Ureter (tissue), 1 donor: ENCODE measurements at regions not wholly inside any gene's neighbourhood (a gene's known extent, or its start where the extent isn't known, plus 50 kb on each side); places are given as distances from the start of the nearest gene placed in this dataset.

Experiments used
- DNase-seq: peaks from one replicate; pipeline ENCODE4 v3.0.0-alpha.2; 2020; ENCODE audit warnings: low spot score
- donor health status: DM: yes; HTN: yes; CAD: no.

DNA sequence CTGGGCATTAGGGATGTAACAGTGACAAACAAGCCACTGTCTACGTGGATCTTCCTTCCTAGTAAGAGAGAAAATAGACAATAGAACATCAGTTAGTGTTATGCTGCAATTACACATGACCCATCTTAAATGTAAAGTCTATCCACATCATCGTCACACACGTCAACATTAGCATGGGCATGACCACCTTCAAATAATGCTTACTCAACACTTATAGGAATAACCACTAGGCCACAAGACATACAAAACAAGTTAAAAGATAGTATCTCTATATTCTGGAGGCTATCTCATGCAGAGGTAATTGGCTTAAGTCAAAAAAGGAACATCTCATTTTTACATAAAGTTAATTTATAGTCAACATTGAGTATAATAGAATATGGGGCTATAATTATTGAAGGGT, 156.5 kb downstream of the MOXD1 start:
- DNase-seq, result no peak

DNA sequence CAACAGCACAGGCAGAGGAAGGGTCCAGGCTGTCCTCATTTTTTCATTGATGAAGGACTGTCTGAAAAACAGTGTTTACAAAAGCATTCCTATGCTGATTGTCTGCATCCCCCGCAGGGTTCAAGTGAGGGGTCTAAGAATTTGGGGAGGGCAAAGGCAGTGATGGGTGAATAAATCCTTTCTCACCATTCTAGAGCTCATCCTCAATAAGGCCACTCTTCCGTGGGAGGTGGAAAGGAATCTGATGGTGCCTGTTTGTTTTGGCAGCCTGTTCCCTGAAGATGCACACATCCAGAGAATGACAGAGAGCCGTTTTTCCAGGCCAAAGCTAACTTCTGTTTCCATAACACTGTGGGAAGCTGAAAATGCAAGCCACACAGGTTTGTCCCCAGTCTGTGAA, 164.5 kb downstream of the MOXD1 start:
- DNase-seq, result no peak

DNA sequence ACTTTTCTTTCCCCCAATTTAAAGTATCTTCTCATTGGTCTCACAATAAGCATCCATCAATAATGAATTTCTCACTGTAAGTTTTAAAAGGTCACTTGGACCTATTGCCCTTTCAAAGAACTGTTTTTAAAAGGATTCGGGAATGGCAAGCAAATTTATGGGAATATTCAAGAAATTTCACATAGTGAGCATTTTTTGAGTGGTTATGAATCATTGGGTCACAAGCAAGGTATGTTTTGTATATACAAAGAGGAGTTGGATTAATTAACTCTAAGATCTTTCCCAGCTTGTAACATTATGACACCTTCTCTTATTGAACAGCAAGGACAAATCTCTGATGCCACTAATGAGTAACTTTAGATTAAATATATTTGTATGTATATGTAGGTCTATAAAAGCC, 165.0 kb downstream of the MOXD1 start:
- DNase-seq, result no peak

DNA sequence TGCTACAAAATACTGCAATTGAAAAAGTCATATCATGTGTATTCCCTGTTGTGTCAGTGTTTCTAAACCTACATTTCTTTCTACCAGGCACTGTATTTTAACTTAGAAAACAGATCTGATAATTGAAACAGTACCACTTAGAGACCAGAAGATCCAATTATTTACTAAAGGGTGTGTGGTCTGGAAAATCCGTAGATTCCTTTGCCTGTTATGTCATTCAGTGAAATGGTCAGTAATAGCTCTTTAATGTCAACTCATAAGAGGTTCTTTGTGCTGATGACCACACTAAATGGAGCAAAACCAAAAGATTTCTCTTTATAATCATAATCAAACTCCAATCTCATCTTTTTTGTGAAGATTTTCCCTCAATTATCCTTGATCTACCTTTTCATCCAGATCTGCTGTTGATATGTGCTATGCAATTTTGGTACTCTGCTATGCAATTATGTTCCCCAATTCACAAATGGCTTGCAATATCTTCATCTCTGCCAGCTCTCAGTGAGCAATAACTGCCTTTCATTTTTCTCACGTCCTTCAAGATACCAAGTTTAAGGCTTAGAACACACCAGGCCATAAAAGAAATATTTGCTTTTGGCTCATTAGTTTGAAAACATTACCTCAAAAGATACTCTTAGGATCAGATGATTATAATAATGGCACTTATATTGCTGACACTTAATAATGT, 165.5 kb downstream of the MOXD1 start:
- DNase-seq, result no peak

DNA sequence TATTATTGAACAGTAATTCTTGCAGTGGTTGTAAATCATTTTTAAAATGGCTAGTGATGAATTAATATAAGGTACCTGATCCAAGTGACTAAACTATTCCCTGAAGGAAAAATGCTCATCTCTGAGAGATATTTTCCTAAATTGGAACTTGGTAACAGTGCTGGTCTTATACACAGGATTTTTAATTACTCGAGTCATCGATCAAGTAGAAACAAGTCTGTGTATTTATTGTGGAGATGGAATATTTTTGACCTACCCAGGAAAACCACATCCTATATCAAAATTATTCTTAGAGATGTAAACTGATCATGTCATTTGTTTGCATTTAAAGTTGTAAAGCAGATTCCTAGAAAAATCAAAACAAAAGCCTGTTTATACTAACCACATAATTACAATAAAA, 166.9 kb downstream of the MOXD1 start:
- DNase-seq, result no peak

DNA sequence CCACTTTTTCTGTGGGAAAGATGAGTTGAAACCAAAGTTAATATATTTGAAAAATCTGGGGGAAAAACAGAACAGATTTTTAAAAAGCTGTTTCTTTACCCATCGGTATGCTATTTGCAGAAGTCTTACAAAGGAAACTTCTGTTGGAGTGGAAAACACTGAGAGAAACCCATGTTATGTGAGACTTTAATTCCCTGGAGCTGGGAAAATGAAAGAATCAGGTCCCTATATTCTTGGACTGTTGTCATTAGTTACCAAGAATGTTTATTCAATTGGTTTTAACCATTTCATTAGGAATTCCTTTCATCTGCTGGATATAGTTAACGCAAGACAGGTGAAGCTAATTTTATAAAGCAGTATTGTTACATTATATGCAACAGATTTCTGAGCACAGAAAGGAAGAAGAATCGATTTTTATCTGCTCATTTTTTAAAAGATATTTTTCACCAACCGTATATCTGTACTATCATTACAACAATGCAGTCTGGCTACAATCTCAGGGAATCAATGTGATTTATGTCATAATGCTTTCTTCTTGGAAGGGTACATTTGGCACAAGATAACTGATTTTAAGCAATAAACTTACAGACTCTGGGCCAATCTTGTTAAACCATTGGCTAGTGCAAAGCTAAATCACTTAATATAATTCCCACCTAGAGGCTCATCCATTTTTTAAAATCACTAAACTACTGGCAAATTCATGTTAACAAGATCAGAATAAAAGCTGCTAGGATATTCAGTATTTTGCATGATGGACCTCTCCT, 170.0 kb downstream of the MOXD1 start:
- DNase-seq, result no peak

DNA sequence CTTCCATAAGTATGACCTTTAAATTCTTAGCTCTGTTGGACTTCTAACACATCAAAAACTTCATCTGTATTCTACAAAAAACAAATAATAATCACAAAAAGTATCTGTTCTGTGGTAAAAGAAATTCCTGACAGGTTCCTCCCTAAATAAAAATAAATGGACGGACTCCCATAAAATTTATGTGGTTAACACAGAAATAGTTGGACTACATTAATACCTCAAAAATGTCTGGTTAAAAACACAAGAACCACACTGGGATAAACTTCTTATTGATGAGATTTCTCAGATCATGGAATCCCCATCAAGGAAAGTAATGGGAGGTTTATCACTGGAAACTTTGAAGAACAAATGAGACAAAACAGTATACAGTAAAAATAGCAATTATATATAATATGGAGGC, 172.4 kb downstream of the MOXD1 start:
- no peak for DNase-seq

DNA sequence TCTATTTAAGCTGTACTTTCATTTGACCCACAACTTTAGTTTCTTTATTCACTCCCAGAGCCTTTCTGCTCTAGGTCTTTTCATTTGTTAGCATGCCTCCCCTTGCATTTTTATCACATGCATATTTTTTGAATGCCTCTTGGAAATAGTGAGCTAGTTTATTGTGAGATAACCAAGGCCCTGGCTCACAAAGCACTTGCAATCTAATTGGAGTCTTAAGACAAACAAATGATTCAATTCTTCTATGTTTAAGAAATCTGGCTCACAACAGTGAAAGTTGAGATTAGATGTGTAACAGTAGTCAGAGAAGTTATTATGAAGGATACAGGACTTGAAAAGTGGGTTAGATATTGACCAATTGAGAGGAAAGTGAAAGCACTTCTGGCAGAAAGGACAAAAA, 173.4 kb downstream of the MOXD1 start:
- DNase-seq, result no peak

DNA sequence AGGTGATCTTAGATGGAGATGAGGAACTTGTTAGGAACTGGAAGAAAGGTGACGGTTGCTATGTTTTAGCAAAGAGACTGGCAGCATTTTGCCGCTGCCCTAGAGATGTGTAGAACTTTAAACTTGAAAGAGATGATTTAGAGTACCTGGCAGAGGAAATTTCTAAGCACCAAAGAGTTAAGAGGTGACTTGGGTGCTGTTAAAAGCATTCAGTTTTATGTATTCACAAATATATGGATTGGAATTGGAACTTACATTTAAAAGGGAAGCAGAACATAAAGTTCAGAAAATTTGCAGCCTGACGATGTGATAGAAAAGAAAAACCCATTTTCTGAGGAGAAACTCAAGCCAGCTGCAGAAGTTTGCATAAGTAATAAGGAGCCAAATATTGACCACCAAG, 176.3 kb downstream of the MOXD1 start:
- DNase-seq, result no peak

DNA sequence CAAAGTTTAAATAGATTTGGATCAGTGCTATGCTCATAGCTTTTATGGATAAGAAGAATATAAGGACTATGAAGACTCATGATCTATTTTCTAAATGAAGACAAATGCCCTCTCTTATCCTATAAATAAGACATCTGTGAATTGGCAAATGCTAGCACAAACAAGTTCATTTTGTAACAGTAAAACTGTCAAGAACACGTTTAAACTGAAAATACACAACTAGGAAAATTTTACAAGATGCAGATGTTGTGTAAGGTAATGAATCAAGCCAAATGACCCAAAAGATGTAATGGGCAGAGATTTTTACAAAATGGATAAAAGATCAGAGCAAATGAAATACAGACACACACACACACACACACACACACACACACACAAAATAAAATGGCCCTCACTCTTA, 180.5 kb downstream of the MOXD1 start:
- no peak for DNase-seq

DNA sequence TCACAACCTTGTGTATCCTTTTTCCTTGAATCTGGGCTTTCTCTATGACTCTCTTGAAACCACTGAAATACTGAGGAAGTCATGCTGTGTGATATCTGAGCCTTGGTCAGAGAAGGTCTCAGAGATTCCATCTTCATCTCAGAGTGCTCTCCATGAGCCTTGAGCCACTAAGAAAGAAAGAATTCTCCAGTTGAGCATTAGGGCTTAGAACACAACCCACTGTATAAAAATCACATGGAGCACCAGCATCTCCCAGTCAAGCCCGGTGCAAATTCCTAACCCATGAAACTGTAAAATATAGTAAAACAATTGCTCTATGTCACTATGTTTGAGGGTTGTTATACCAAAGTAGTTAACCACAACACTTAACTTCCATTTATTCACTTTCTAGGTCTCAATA, 181.4 kb downstream of the MOXD1 start:
- DNase-seq, result no peak

DNA sequence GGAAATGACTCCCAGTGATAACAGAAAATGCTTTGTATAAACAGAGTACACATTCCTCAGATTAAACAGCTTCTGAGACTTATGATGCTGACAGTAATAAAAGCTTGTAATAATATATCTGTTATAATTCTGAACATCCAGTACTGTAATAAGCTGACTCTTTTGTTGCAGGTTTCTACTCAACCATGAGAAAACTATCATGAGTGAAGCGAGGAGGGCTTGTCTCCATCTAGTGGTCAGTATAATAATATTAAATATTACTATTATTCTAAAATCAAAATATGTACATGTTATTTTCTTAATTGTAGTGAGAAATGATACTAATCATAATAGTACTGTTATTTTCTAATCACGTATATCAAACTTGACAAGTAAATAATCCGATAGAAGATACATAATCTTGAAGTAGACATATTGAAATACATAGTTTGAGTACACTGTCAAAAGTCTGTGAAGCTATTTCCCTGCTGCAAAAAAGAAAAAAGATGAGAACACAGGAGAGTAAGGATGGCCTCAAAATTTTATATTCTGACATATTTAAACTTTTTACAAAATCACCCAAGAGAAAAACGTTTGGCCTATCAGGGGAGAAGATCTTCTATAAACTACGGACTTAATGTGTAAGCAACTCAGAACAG, 183.1 kb downstream of the MOXD1 start:
- no peak for DNase-seq

DNA sequence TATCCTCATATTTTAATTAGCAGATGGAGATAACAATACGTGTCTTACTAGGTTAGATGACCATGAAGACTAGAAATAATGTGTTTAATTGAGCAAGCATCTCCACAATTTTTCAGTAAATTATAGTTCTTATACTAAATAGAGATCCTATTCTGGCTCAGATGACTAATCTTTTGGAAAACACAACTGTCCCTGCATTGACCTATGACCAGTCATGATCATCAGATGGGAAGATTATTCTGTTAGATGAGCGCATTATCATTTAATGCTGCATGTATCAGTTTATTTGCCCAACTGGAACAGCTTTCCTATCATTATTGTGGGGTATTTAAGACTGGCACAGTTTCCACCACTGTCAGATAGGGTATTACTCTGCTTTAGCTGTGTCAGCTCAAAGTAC, 185.5 kb downstream of the MOXD1 start:
- no peak for DNase-seq

DNA sequence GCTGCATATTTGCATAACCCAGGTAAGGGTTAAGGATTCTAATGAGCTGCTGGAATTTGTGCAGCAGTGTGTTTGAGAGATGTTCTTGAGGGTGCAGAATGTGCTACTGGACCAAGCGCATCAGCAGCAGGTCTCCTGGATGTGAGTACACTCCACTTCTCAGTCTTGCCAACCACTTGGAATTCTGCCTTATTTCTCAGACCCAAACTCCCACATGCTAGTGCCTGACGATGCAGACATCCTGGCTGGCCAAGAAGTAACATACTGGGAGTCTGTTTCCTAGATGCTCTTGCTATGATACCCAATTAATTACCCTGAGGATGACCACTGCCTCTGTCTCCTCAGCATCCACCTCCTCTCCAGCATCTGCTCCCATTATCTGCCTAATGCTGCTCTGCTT, 186.6 kb downstream of the MOXD1 start:
- DNase-seq, result no peak

DNA sequence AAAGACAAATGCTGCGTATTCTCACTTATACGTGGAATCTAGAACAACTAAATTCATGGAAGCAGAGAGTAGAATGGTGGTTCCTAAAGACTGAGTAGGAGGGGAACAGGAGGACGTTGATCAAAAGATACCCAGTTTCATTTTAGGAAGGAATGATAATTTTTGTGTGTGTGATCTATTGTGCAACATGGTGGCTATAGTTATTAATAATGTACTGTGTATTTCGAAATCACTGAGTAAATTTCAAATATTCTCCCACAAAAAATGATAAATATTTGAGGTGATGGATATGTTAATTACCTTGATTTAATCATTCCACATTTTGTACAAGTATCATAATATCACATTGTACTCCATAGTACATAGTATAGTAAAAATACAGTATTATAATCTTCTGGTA, 187.5 kb downstream of the MOXD1 start:
- no peak for DNase-seq

DNA sequence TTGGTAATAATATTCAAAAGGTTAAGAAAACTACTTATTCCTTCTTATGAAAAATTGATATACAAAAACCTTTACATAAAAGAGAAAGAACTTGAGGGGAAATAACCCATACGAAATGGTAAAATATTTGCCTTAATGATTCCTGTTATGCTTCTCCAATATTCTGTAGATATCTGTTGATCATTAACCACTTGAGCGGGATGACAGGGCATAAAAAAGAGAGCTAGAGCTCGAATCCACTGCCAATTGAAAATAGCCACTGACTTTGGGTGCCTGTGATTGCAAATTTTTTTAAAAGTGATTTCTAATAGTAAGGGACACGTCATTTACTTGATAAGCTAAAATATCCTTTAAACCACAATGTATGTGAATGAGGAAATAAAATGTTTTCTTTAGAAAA, 188.1 kb downstream of the MOXD1 start:
- no peak for DNase-seq

DNA sequence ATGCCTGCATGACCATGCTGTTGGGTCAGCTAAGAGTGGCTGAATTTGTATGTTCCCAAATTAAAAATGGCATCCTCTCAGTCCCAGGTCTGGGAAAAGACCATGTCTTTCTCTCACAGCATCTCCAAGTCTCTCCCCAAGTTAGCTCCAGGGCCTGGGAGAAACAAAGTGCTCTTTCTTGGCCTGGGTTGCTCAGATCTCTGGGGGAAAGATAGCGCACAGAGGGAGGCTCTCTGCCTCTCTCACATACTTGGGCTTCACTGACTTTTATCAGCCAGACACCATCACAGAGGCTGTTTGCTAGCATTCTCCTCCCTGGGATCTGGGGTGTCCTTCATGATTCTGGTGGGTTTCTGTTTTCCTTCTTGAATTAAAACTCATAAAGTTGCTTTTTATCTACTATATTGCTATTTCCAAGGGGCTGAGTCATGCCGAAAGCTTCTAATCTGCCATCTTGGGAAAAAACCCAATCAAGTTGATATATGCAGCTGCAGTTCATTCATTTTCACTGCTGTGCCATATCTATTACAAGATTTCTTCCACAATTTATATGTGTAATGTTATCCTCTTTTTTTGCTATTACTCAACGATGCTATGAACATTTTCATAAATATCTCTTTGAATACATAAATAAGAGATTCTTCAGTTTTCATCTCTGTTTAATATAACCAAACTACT, 190.2 kb downstream of the MOXD1 start:
- DNase-seq, result no peak

DNA sequence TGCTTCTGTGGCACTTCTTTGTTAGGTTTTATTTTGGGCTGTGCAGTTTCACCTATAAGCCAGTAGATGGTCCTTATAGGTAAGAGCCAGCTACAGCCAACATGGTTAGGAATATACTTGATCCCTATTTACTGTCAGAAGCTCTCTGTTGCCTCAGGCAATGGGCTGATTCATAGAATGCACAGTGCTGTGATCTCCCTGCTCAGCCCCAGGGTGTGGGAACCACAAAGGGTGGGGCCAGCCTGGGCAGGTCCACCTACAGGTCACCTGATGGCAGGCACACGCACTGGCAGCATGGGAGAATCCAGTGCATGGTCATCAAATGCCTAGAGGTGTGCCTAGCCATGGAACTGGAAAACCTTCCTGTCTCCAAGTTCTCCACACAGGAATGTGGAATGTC, 191.9 kb downstream of the MOXD1 start:
- no peak for DNase-seq

DNA sequence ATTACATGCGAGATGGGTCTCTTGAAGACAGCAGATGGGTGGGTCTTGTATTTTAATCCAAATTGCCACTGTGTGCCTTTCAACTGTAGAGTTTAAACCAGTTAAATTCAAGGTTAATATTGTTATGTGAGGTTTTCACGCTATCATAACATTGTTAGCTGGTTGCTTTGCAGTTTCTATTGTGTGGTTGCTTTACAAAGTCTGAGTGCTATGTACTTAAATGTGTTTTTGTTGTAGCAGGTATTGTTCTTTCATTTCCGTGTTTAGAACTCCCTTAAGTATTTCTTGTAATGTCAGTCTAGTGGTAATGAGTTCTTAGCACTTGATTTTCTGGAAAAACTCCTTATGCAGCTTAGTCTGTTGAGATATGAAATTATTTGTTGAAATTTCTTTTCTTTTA, 193.3 kb downstream of the MOXD1 start:
- no peak for DNase-seq

DNA sequence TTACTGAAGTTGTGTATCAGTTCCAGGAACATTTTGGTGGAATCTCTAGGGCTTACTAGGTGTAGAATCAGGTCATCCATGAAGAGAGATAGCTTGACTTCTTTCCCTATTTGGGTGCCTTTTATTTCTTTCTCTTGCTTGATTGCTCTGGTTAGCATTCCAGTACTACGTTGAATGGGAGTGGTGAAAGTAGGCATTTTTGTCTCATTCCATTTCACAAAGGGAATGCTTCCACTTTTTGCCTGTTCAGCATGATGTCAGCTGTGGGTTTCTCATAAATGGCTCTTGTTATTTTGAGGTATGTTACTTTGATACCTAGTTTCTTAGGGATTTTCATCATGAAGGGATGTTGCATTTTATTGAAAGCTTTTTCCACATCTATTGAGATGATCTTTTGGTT, 195.3 kb downstream of the MOXD1 start:
- no peak for DNase-seq

DNA sequence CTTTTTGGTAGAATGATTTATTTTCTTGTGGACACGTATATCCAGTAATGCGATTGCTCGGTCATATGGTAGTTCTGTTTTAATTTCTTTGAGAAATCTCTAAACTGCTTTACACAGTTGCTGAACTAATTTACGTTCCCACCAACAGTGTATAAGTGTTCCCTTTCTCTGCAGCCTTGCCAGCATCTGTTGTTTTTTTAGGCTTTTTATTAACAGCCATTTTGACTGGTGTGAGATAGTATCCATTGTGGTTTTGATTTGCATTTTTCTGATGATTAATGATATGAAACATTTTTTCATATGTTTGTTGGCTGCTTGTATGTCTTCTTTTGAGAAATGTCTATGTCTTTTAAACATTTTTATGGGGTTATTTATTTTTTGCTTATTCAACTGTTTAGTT, 196.7 kb downstream of the MOXD1 start:
- DNase-seq, result no peak

DNA sequence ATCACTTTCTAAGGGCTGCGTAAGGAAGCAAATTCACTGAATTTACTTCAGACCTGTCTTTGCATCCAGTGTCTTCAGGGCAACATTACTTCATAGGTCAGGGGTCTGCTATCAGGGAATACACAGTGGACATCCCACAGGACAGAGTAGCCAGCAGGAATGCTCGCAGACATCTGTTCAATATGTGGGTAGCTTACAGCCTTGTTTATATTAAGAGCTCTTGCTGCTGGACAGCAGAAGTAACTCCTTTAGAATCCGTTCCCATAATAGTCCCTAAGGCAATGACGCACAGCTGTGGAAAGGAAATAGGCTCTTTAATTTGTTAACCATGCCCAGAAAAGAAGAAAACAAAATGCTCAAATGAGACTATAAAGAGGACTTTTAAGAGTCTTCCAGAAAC, 198.7 kb downstream of the MOXD1 start:
- DNase-seq, result no peak

DNA sequence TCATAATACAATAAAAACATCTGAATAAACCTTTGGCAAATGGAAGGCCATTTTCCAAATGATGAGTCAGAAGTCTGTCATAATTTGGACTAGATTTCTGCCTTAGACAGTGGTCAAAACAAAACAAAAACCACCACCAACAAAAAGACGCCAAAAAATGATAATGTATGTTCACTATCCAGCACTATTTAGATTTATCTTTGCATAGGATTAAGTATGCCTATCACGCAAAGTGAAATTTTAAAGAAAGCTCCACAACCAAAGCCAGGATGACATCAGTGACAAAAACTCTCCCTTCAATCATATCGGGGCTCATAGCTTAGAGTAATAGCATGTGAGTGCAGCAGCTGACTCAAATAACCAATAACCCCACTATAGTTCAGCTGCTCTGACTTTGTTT, 201.9 kb downstream of the MOXD1 start:
- DNase-seq, result no peak
